B cell (primary cell): ENCODE measurements at regions not wholly inside any gene's neighbourhood (a gene's known extent, or its start where the extent isn't known, plus 50 kb on each side); places are given as distances from the start of the nearest gene placed in this dataset.

Experiments
- ATAC-seq: fragments of 200-7000 bp; cut with Tn5 transposase; one replicate; pipeline ENCODE4 v1.10.0; 2021; ENCODE audit warnings: low read depth, mild to moderate bottlenecking, moderate number of reproducible peaks, moderate library complexity
- CTCF ChIA-PET: fragments of 350-600 bp; sonication (Branson Sonifier 250); formaldehyde crosslinking; loops from one replicate; lab custom pipeline; 2021; ENCODE audit warnings: antibody characterized with exemption, inconsistent platforms; lab: Charles Lee
- POLR2A ChIA-PET: fragments of 350-600 bp; sonication (Branson Sonifier 250); formaldehyde crosslinking; loops from one replicate; lab custom pipeline; 2021; ENCODE audit warnings: antibody characterized with exemption; lab: Charles Lee
- DNase-seq: peaks from one replicate; pipeline ENCODE4 v3.0.0; 2013
- H2AFZ ChIP-seq: 2 replicates; pipeline ENCODE4 v1.6.1; 2012; ENCODE audit warnings: mild to moderate bottlenecking, low read depth, low read length; ENCODE audit not compliant: insufficient read depth, poor library complexity, severe bottlenecking
- H3K27ac ChIP-seq, 2 donors: 1 replicate in 1 of 2; 2 replicates in 1 of 2; pipeline ENCODE4 v1.5.1; 2012 to 2013; ENCODE audit warnings: low read length in 2 of 2, mild to moderate bottlenecking in 2 of 2, moderate library complexity in 1 of 2
- H3K27me3 ChIP-seq, 4 experiments: fragments of 200-600 bp in 1 of 4; sonication (generic) in 1 of 4; replicated peaks in 1 of 4; 1 replicate in 2 of 4; 2 replicates in 2 of 4; pipeline versions ENCODE4 v1.6.1 to v1.7.0; 2013 to 2016; ENCODE audit warnings: low read length in 3 of 4, mild to moderate bottlenecking in 2 of 4, mixed read lengths in 1 of 4, moderate library complexity in 1 of 4; ENCODE audit not compliant: insufficient read depth in 4 of 4, control insufficient read depth in 3 of 4; ENCODE audit errors: control extremely low read depth in 1 of 4
- H3K36me3 ChIP-seq, 2 experiments: replicated peaks in 1 of 2; 1 replicate in 1 of 2; 2 replicates in 1 of 2; pipeline versions ENCODE4 v1.6.1 to v1.7.1; 2013; ENCODE audit warnings: low read length in 1 of 2; ENCODE audit not compliant: insufficient read depth in 2 of 2, control insufficient read depth in 1 of 2; ENCODE audit errors: control extremely low read depth in 1 of 2, extremely low read depth in 1 of 2
- H3K4me1 ChIP-seq, 2 donors: fragments of 200-600 bp in 1 of 2; sonication (generic) in 1 of 2; 1 replicate in 1 of 2; 2 replicates in 1 of 2; pipeline versions ENCODE4 v1.5.1 to v1.6.1; 2013 to 2017; ENCODE audit warnings: low read length in 2 of 2; ENCODE audit not compliant: control insufficient read depth in 2 of 2, insufficient read depth in 2 of 2
- H3K4me2 ChIP-seq: replicated peaks from 2 replicates; pipeline ENCODE3; 2012; ENCODE audit warnings: mild to moderate bottlenecking, low read depth, low read length; ENCODE audit not compliant: poor library complexity, severe bottlenecking
- H3K4me3 ChIP-seq, 5 experiments: fragments of 200-600 bp in 1 of 5; sonication (generic) in 1 of 5; 1 replicate in 3 of 5; 2 replicates in 2 of 5; pipeline versions ENCODE4 v1.5.1 to v1.7.0; 2011 to 2016; ENCODE audit warnings: low read length in 4 of 5, mild to moderate bottlenecking in 4 of 5, low read depth in 2 of 5, control low read depth in 1 of 5, moderate library complexity in 1 of 5; ENCODE audit not compliant: insufficient read depth in 1 of 5; ENCODE audit errors: control extremely low read depth in 1 of 5, extremely low read depth in 1 of 5
- H3K79me2 ChIP-seq: fragments of 200-600 bp; sonication (generic); one replicate; pipeline ENCODE4 v1.6.0; 2016; ENCODE audit warnings: low read length; ENCODE audit not compliant: control insufficient read depth, insufficient read depth
- H3K9ac ChIP-seq: fragments of 200-600 bp; sonication (generic); 2 replicates; pipeline ENCODE4 v1.6.1; 2017; ENCODE audit warnings: mild to moderate bottlenecking, low read length, moderate library complexity
- H3K9me3 ChIP-seq, 3 donors: one replicate each; pipeline versions ENCODE4 v1.6.1 to v1.7.1; 2013; ENCODE audit warnings: low read length in 2 of 3; ENCODE audit not compliant: control insufficient read depth in 2 of 3, insufficient read depth in 1 of 3; ENCODE audit errors: control extremely low read depth in 1 of 3
- H4K20me1 ChIP-seq: 2 replicates; pipeline ENCODE4 v1.6.0; 2012; ENCODE audit warnings: mild to moderate bottlenecking, low read length; ENCODE audit not compliant: insufficient read depth, control insufficient read depth, poor library complexity, severe bottlenecking
- H3K27ac Mint-ChIP-seq: one replicate; pipeline ENCODE4 v1.8.0; 2021; ENCODE audit warnings: mixed read lengths
- H3K27me3 Mint-ChIP-seq: one replicate; pipeline ENCODE4 v1.8.0; 2021; ENCODE audit warnings: mixed read lengths
- H3K4me1 Mint-ChIP-seq: one replicate; pipeline ENCODE4 v1.8.0; 2021; ENCODE audit warnings: mixed read lengths
- H3K4me3 Mint-ChIP-seq: one replicate; pipeline ENCODE4 v1.8.0; 2021; ENCODE audit warnings: mixed read lengths
- H3K9me3 Mint-ChIP-seq: one replicate; pipeline ENCODE4 v1.8.0; 2022; ENCODE audit warnings: mixed read lengths; ENCODE audit not compliant: insufficient read depth
- EZH2 ChIP-seq: IDR thresholded peaks from 2 replicates; pipeline ENCODE4 v1.6.1; 2012; ENCODE audit warnings: borderline replicate concordance, low read depth, mild to moderate bottlenecking, moderate library complexity, low read length; ENCODE audit not compliant: insufficient read depth, poor library complexity, severe bottlenecking
- WGBS: methylation state at CpG from one replicate; pipeline ENCODE4 v1.1.5; 2013; ENCODE audit warnings: missing lambda C conversion rate; ENCODE audit not compliant: insufficient coverage; 5-methylcytosine and 5-hydroxymethylcytosine counted together
- intact Hi-C: fragments of 100-400 bp; cut with micrococcal nuclease; formaldehyde crosslinking; loops from one replicate; pipeline ENCODE4 v1.10.0; 2022
- TF ChIP-seq, protein P1 (sequence below): fragments of 200-600 bp; IDR thresholded peaks from one replicate; pipeline ENCODE4 v1.8.0; 2022; ENCODE audit warnings: antibody characterized with exemption, mild to moderate bottlenecking

DNA sequence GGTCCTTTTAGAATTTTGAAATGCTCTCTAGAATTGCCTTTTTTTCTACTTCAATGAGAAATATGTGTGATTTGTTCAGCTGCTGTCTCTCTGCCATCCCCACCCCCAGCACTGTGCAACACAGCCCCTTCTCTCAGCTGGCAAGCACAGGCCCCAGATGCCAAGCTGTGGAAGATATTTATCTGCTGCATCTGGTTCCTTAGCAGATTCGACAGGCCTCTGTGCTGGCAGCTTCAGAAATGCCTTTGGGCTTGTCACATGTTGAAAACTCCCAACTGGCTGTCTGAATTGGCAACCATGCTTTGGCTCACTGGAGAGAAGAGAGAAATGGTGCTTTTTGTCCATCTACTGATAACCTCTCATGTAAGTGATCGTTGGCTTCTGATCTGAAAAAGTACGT, 206.7 kb upstream of the C1orf87 start:
- no peaks in the 10 kb centered on the region for H3K9me3 ChIP-seq
- ChIA-PET POLR2A (no interaction called here), CTCF (no interaction called here)
- no peaks in the 10 kb centered on the region for H3K79me2 ChIP-seq
- no peaks in the 10 kb centered on the region for H3K27me3 ChIP-seq
- H3K36me3 ChIP-seq = no peaks in the 10 kb centered on the region
- Mint-ChIP-seq H3K4me1 (no peaks in the 10 kb centered on the region), H3K9me3 (no peaks in the 10 kb centered on the region), H3K4me3 (no peak overlapping the region), H3K27ac (no peak overlapping the region), H3K27me3 (no peaks in the 10 kb centered on the region)
- no peak for ATAC-seq
- H3K4me2 ChIP-seq = no peak overlapping the region
- H3K27ac ChIP-seq = no peak overlapping the region
- H4K20me1 ChIP-seq = no peaks in the 10 kb centered on the region
- DNase-seq = no peak
- no peaks in the 10 kb centered on the region for H3K4me1 ChIP-seq
- H3K4me3 ChIP-seq = no peak overlapping the region
- no peak overlapping the region for H2AFZ ChIP-seq
- intact Hi-C loops = no loop called here
- TF ChIP-seq, protein P1, sequence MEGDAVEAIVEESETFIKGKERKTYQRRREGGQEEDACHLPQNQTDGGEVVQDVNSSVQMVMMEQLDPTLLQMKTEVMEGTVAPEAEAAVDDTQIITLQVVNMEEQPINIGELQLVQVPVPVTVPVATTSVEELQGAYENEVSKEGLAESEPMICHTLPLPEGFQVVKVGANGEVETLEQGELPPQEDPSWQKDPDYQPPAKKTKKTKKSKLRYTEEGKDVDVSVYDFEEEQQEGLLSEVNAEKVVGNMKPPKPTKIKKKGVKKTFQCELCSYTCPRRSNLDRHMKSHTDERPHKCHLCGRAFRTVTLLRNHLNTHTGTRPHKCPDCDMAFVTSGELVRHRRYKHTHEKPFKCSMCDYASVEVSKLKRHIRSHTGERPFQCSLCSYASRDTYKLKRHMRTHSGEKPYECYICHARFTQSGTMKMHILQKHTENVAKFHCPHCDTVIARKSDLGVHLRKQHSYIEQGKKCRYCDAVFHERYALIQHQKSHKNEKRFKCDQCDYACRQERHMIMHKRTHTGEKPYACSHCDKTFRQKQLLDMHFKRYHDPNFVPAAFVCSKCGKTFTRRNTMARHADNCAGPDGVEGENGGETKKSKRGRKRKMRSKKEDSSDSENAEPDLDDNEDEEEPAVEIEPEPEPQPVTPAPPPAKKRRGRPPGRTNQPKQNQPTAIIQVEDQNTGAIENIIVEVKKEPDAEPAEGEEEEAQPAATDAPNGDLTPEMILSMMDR = no peak
- TF ChIP-seq EZH2 = no peak
- WGBS = no CpG with 5 or more reads among the region's 3 CpGs
- H3K9ac ChIP-seq = no peak overlapping the region

DNA sequence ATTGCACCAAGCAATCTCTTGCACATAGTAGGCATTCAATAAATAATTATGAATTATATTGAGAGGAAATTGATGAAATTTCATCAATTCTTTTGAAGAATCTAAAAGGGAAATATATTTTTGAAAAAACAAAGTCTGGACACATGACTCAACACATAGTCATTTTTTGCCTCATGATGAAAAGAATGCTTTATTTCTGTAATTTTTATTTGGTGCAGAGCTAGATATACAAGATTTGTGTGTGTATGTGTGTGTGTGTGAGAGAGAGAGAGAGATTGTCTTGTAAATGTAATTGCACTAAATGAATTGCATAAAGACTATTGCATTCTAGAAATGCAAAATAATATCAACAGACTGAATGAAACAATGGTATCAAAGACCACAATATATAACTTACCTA, 206.2 kb upstream of the C1orf87 start:
- Histone ChIP-seq H4K20me1 (no peaks in the 10 kb centered on the region), H3K4me3 (no peak overlapping the region), H3K27ac (no peak overlapping the region), H3K79me2 (no peaks in the 10 kb centered on the region), H3K4me2 (no peak overlapping the region), H3K27me3 (no peaks in the 10 kb centered on the region), H3K9ac (no peak overlapping the region), H3K4me1 (no peaks in the 10 kb centered on the region), H2AFZ (no peak overlapping the region), H3K36me3 (no peaks in the 10 kb centered on the region), H3K9me3 (no peaks in the 10 kb centered on the region)
- no peak overlapping the region for H3K4me3 Mint-ChIP-seq
- ChIA-PET CTCF (no interaction called here), POLR2A (no interaction called here)
- TF ChIP-seq EZH2 = no peak
- TF ChIP-seq, protein P1 = no peak
- no peak overlapping the region for H3K27ac Mint-ChIP-seq
- no peaks in the 10 kb centered on the region for H3K27me3 Mint-ChIP-seq
- H3K9me3 Mint-ChIP-seq = no peaks in the 10 kb centered on the region
- intact Hi-C loops = no loop called here
- no peak for ATAC-seq
- no peak for DNase-seq
- no peaks in the 10 kb centered on the region for H3K4me1 Mint-ChIP-seq
